ENCODE measurements at regions not wholly inside any gene's neighbourhood (a gene's known extent, or its start where the extent isn't known, plus 50 kb on each side); places are given as distances from the start of the nearest gene placed in this dataset.
A peak's percentile ranks its signal among the peaks of the same experiment; 100 is the strongest.

GRCh38 chr16:72410492-72410891, 238.5 kb upstream of the PMFBP1 start:
- TF ChIP-seq, protein P1, sequence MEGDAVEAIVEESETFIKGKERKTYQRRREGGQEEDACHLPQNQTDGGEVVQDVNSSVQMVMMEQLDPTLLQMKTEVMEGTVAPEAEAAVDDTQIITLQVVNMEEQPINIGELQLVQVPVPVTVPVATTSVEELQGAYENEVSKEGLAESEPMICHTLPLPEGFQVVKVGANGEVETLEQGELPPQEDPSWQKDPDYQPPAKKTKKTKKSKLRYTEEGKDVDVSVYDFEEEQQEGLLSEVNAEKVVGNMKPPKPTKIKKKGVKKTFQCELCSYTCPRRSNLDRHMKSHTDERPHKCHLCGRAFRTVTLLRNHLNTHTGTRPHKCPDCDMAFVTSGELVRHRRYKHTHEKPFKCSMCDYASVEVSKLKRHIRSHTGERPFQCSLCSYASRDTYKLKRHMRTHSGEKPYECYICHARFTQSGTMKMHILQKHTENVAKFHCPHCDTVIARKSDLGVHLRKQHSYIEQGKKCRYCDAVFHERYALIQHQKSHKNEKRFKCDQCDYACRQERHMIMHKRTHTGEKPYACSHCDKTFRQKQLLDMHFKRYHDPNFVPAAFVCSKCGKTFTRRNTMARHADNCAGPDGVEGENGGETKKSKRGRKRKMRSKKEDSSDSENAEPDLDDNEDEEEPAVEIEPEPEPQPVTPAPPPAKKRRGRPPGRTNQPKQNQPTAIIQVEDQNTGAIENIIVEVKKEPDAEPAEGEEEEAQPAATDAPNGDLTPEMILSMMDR (IDR thresholded peaks at IDR 0.05), result no peak

DNA sequence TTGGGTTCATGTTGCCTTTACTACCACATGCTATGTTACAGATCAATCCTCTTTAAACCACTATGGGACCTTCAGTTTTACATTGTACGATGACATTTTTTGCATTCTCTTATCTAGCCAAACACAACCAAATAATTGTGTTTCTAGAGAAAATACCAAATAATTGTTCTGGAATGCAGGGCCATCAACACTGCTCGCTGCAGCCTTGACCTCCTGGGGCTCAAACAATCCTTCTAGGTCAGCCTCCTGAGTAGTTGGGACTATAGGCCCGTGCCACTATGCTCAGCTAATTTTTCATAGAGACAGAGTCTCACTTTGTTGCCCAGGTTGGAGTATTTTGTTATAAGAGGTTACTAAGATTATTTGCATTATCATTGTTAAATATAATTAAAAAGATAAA, 237.5 kb upstream of the PMFBP1 start:
- TF ChIP-seq, protein P1 (IDR thresholded peaks at IDR 0.05), result no peak

- TF ChIP-seq, protein P1 (IDR thresholded peaks at IDR 0.05), result no peak
Measured at GRCh38 chr16:72406390-72406789, 234.4 kb upstream of the PMFBP1 start.

- TF ChIP-seq, protein P1 (IDR thresholded peaks at IDR 0.05), result no peak
Measured at GRCh38 chr16:72404299-72404698, 232.3 kb upstream of the PMFBP1 start.

- TF ChIP-seq, protein P1 (IDR thresholded peaks at IDR 0.05), result no peak
Measured at GRCh38 chr16:72401084-72401361, 229.1 kb upstream of the PMFBP1 start.

DNA sequence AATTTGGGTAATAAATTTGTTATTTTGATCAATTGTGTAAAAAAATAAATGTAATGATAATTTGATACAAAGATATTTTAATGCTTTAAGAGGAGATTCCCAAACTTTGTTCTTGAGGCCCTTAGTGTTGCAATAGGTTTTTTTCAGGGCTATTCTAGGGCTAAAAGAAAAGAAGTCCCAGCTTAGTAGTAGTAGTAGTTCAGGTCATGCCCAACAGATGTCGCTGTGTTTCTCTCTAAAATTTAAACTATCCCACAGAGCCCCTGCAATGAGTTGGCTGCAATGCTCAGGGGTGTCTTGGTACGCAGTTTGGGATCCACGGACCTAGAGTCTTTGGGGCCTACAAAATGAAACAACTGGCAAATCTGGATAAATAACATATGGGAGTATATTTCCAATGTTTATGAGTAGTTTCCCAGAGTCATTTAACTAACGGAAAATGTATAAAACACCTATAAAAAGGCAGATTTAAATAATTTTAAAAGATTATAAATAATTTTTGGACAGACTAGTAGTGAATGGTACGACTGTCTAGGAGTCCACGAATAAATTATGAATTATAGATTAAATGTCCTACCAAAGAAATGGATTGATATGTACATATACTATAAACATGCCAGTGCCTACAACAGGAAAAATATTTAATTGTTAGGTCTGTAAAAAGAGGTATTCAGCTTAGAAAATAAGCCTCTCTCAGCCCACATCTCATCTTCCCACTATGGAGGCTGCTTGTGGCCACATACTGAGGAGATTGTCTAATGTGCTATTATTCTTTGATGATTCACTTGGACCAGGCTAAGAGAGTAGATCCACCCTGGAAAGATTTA, 228.5 kb upstream of the PMFBP1 start:
- TF ChIP-seq, protein P1 (IDR thresholded peaks at IDR 0.05), result peak; percentile 81

GRCh38 chr16:72399811-72400210, 227.9 kb upstream of the PMFBP1 start:
- TF ChIP-seq, protein P1 (IDR thresholded peaks at IDR 0.05), result no peak

DNA sequence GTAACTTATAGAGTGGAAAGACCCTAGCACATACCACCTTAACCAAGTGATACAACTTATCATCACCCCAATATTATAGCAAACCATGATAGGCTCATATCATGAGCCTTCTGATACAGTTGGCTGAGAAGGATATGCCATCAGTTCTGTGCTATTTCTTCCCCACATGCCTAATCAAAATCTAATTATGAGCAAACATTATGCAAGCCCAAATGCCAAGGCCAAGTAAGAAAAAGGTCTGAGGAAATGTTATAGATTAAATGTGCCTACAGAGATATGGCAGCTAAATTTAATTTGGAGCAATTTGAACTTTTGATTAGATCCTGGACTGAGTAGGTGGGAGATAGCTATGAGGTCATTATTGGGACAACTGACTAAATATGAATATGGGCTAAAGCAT, 225.9 kb upstream of the PMFBP1 start:
- TF ChIP-seq, protein P1 (IDR thresholded peaks at IDR 0.05), result no peak
